Prostate gland (tissue), 2 donors: ENCODE measurements at regions not wholly inside any gene's neighbourhood (a gene's known extent, or its start where the extent isn't known, plus 50 kb on each side); places are given as distances from the start of the nearest gene placed in this dataset.

ENCODE experiments used
- POLR2A ChIP-seq: fragments of 450-650 bp; IDR thresholded peaks from one replicate; pipeline ENCODE4 v1.6.1; 2016; ENCODE audit warnings: antibody characterized with exemption, mild to moderate bottlenecking
- TF ChIP-seq, protein P1 (sequence below), 4 experiments: fragments of 200-600 bp in 2 of 4; fragments of 450-650 bp in 2 of 4; sonication (generic) in 2 of 4; IDR thresholded peaks; 1 replicate in 3 of 4; 2 replicates in 1 of 4; pipeline ENCODE4 v1.5.1; 2016 to 2019; ENCODE audit warnings: antibody characterized with exemption in 4 of 4, mild to moderate bottlenecking in 2 of 4, moderate library complexity in 2 of 4

GRCh38 chr18:1541478-1541877 is 636.8 kb downstream of the ADCYAP1 start:
- TF ChIP-seq, protein P1, sequence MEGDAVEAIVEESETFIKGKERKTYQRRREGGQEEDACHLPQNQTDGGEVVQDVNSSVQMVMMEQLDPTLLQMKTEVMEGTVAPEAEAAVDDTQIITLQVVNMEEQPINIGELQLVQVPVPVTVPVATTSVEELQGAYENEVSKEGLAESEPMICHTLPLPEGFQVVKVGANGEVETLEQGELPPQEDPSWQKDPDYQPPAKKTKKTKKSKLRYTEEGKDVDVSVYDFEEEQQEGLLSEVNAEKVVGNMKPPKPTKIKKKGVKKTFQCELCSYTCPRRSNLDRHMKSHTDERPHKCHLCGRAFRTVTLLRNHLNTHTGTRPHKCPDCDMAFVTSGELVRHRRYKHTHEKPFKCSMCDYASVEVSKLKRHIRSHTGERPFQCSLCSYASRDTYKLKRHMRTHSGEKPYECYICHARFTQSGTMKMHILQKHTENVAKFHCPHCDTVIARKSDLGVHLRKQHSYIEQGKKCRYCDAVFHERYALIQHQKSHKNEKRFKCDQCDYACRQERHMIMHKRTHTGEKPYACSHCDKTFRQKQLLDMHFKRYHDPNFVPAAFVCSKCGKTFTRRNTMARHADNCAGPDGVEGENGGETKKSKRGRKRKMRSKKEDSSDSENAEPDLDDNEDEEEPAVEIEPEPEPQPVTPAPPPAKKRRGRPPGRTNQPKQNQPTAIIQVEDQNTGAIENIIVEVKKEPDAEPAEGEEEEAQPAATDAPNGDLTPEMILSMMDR (IDR thresholded peaks at IDR 0.05) = no peak
- no peak for TF ChIP-seq POLR2A
